Endothelial cell (in vitro differentiated cells): ENCODE measurements at regions not wholly inside any gene's neighbourhood (a gene's known extent, or its start where the extent isn't known, plus 50 kb on each side); places are given as distances from the start of the nearest gene placed in this dataset.
"Not testable (repeated sequence)": the region's sequence is repeated elsewhere in the genome, so short reads cannot be mapped to it uniquely, and the experiment has no call there.

Experiments
- DNase-seq: peaks from one replicate; pipeline ENCODE4 v3.0.0; 2021; ENCODE audit warnings: low spot score
- H3K27ac Mint-ChIP-seq: one replicate; pipeline ENCODE4 v1.8.0; 2021; ENCODE audit warnings: mixed read lengths, inconsistent platforms; ENCODE audit not compliant: unreplicated experiment
- H3K27me3 Mint-ChIP-seq: one replicate; pipeline ENCODE4 v1.8.0; 2021; ENCODE audit warnings: mild to moderate bottlenecking, moderate library complexity, mixed read lengths, inconsistent platforms; ENCODE audit not compliant: unreplicated experiment
- H3K36me3 Mint-ChIP-seq: one replicate; pipeline ENCODE4 v1.8.0; 2021; ENCODE audit warnings: mild to moderate bottlenecking, low read depth, mixed read lengths, inconsistent platforms; ENCODE audit not compliant: unreplicated experiment
- H3K4me1 Mint-ChIP-seq: one replicate; pipeline ENCODE4 v1.8.0; 2021; ENCODE audit warnings: mild to moderate bottlenecking, mixed read lengths, inconsistent platforms; ENCODE audit not compliant: unreplicated experiment
- H3K4me3 Mint-ChIP-seq: one replicate; pipeline ENCODE4 v1.8.0; 2021; ENCODE audit warnings: mild to moderate bottlenecking, mixed read lengths, inconsistent platforms; ENCODE audit not compliant: unreplicated experiment
- H3K9me3 Mint-ChIP-seq: one replicate; pipeline ENCODE4 v1.8.0; 2021; ENCODE audit warnings: mixed read lengths, inconsistent platforms; ENCODE audit not compliant: unreplicated experiment
- CTCF ChIP-seq: fragments of 200-600 bp; sonication (generic); IDR thresholded peaks from one replicate; pipeline ENCODE4 v1.5.0; 2021; ENCODE audit warnings: antibody characterized with exemption; ENCODE audit not compliant: unreplicated experiment

DNA sequence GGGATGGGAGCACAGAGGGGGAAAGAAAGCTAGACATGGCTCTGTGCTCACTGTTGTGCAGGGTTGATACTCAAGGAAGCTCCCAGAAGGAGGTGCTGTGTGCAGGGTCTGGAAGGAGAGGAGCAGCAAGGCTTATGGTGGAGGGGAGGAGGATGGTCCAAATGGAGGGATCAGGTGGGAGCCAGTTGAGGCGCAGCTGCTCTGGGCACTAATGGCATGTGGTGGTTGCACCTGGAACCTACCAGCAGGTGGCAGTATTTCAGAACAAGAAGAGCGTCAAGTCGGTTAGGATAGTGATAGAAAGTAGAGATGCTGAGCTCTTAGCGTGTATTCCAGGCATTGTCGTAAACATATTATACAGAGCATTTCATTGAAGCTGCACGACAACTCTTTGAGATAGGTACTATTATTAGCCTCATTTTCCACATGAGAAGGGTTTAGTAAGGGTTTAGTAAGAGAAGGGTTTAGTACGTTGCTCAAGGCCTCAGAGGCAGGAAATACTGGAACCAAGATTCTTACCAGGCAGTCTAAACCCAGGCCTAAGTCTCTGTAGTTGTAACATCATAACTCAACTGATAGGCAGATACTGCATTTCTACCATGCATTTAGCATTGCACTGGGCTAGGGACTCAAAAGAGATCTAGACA lies 223.7 kb downstream of the CYP26B1 start:
- Mint-ChIP-seq H3K9me3 (no peaks in the 10 kb centered on the region), H3K4me3 (no peak overlapping the region), H3K4me1 (peaks cover 5% of the 10 kb centered on the region), H3K27me3 (peaks cover 7% of the 10 kb centered on the region), H3K36me3 (peaks cover 4% of the 10 kb centered on the region), H3K27ac (no peak overlapping the region)
- peak; percentile 73 for DNase-seq
- TF ChIP-seq CTCF = peak; percentile 90

- Mint-ChIP-seq H3K4me3 (no peak overlapping the region), H3K27me3 (peaks cover 7% of the 10 kb centered on the region), H3K4me1 (peaks cover 5% of the 10 kb centered on the region), H3K36me3 (peaks cover 4% of the 10 kb centered on the region), H3K9me3 (no peaks in the 10 kb centered on the region), H3K27ac (no peak overlapping the region)
- no peak for DNase-seq
- TF ChIP-seq CTCF = no peak
These were observed 224.5 kb downstream of the CYP26B1 start for GRCh38 chr2:71923143-71923525.

DNA sequence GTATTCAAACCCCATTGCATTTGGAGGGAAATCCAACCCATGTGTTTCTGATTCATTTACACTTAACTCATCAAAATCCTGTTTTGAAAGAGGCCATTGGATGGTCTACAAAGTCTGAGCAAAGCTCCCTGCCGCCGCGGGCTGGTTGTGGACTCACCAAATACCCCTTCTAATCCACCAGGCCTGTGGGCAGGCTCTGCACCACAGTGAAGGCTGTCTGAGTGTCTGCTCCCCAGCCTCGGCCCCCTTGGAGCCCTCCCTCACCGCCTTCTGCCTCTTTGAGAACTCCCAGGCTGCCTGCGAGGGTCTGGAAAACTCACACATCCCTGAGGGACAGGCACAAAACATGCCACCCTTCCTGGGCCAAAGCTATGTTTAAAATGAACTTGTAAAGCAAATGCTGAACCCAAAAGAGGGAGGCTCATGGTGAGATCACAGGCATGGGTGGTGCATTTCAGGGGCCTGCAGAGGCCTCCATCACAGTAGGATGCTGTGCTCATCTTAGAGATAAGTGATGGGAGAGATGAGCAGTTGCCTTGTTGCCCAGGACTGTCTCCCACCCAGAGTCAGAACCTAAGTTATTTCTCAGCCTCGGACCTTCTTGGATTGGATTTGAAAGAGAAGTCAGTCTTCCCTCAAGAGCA lies 225.0 kb downstream of the CYP26B1 start:
- H3K36me3 Mint-ChIP-seq = peaks cover 4% of the 10 kb centered on the region
- peaks cover 7% of the 10 kb centered on the region for H3K27me3 Mint-ChIP-seq
- DNase-seq = no peak
- no peak overlapping the region for H3K27ac Mint-ChIP-seq
- H3K4me3 Mint-ChIP-seq = no peak overlapping the region
- peaks cover 5% of the 10 kb centered on the region for H3K4me1 Mint-ChIP-seq
- no peak for TF ChIP-seq CTCF
- H3K9me3 Mint-ChIP-seq = no peaks in the 10 kb centered on the region

- H3K27ac Mint-ChIP-seq = no peak overlapping the region
- H3K27me3 Mint-ChIP-seq = peaks cover 7% of the 10 kb centered on the region
- DNase-seq = no peak
- H3K9me3 Mint-ChIP-seq = no peaks in the 10 kb centered on the region
- peaks cover 4% of the 10 kb centered on the region for H3K36me3 Mint-ChIP-seq
- H3K4me1 Mint-ChIP-seq = peaks cover 3% of the 10 kb centered on the region
- no peak for TF ChIP-seq CTCF
- no peak overlapping the region for H3K4me3 Mint-ChIP-seq
These were observed 225.6 kb downstream of the CYP26B1 start for GRCh38 chr2:71922091-71922490.

GRCh38 chr2:71920819-71921218 lies 226.8 kb downstream of the CYP26B1 start:
- H3K9me3 Mint-ChIP-seq, H3K4me3 Mint-ChIP-seq, DNase-seq, H3K36me3 Mint-ChIP-seq, H3K27ac Mint-ChIP-seq, H3K4me1 Mint-ChIP-seq, H3K27me3 Mint-ChIP-seq: not testable (repeated sequence)
